ENCODE measurements at regions not wholly inside any gene's neighbourhood (a gene's known extent, or its start where the extent isn't known, plus 50 kb on each side); places are given as distances from the start of the nearest gene placed in this dataset.

DNA sequence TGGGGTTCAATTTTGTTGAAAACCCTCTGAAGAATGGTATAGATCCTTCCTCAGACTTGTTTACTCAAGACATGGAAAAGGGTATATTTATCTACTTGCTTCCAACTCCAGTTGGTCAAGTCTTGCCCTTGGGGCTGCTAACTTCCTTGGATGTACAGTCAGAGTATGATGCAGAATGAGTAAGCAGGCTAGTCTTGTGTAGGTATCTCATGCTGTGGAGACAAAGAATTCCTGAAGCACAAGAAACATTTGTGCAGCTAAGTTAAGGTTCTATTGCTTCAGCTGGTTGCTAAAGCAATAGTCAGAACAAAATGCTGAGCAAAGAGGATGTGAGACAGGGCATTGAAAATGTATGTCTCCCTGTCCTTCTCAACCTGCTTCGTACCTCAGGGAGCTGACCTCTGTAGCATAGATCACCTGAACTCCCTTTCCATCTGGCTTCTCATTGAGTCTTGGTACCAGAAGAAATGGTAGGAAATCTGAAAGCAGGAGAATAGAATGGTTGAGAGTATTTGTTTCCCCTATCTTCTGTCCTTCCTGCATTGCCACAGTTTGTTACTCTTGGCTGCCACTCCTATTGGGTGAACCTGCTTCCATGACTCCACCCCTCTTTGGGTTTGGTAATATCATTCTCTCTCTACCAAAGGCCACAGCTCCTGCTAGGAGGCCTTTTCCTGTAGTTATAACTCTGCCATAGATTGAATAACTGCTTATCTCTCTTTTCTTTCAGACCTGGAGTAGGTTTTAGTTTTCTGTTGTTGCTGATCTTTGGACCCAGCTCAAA lies 346.0 kb downstream of the PHF14 start:
- H3K4me1 Mint-ChIP-seq: no peaks in the 10 kb centered on the region
- H3K27ac Mint-ChIP-seq: no peak overlapping the region
- H3K9me3 Mint-ChIP-seq: peaks cover 19% of the 10 kb centered on the region
- DNase-seq (ENCODE audit: low spot score in 2 of 2, unreplicated experiment in 2 of 2): no peak
- TF ChIP-seq, protein P1, sequence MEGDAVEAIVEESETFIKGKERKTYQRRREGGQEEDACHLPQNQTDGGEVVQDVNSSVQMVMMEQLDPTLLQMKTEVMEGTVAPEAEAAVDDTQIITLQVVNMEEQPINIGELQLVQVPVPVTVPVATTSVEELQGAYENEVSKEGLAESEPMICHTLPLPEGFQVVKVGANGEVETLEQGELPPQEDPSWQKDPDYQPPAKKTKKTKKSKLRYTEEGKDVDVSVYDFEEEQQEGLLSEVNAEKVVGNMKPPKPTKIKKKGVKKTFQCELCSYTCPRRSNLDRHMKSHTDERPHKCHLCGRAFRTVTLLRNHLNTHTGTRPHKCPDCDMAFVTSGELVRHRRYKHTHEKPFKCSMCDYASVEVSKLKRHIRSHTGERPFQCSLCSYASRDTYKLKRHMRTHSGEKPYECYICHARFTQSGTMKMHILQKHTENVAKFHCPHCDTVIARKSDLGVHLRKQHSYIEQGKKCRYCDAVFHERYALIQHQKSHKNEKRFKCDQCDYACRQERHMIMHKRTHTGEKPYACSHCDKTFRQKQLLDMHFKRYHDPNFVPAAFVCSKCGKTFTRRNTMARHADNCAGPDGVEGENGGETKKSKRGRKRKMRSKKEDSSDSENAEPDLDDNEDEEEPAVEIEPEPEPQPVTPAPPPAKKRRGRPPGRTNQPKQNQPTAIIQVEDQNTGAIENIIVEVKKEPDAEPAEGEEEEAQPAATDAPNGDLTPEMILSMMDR (IDR thresholded peaks at IDR 0.05; ENCODE audit: unreplicated experiment): no peak
- no peak overlapping the region for H3K4me3 Mint-ChIP-seq
- H3K27me3 Mint-ChIP-seq (ENCODE audit: low read depth): no peaks in the 10 kb centered on the region
- H3K36me3 Mint-ChIP-seq: no peaks in the 10 kb centered on the region

Data from mesothelial cell of epicardium (in vitro differentiated cells).